Muscle layer of duodenum (tissue), 2 donors: ENCODE measurements at regions not wholly inside any gene's neighbourhood (a gene's known extent, or its start where the extent isn't known, plus 50 kb on each side); places are given as distances from the start of the nearest gene placed in this dataset.

Experiments used
- H3K27ac ChIP-seq: one replicate; pipeline ENCODE4 v1.7.0; 2013; ENCODE audit warnings: mild to moderate bottlenecking, low read length
- H3K27me3 ChIP-seq: one replicate; pipeline ENCODE4 v1.7.0; 2013; ENCODE audit warnings: low read depth, mild to moderate bottlenecking, control low read depth, low read length
- H3K36me3 ChIP-seq, 2 donors: one replicate each; pipeline ENCODE4 v1.7.0; 2013; ENCODE audit warnings: low read length in 2 of 2, control low read depth in 1 of 2, mild to moderate bottlenecking in 1 of 2; ENCODE audit not compliant: insufficient read depth in 2 of 2, control insufficient read depth in 1 of 2
- H3K4me1 ChIP-seq, 2 donors: one replicate each; pipeline ENCODE4 v1.7.0; 2013; ENCODE audit warnings: low read length in 2 of 2, mild to moderate bottlenecking in 2 of 2, control low read depth in 1 of 2, moderate library complexity in 1 of 2; ENCODE audit not compliant: insufficient read depth in 2 of 2, control insufficient read depth in 1 of 2
- H3K4me3 ChIP-seq, 2 donors: one replicate each; pipeline ENCODE4 v1.7.0; 2013; ENCODE audit warnings: low read length in 2 of 2, low read depth in 1 of 2, mild to moderate bottlenecking in 1 of 2
- H3K9me3 ChIP-seq, 2 donors: one replicate each; pipeline ENCODE4 v1.7.0; 2013; ENCODE audit warnings: low read length in 2 of 2, control low read depth in 1 of 2, mild to moderate bottlenecking in 1 of 2; ENCODE audit not compliant: control insufficient read depth in 1 of 2
- donor health status: healthy.

GRCh38 chr11:130689222-130689908, 226.9 kb downstream of the SNX19 start:
- Histone ChIP-seq H3K27ac (no peak overlapping the region), H3K27me3 (no peaks in the 10 kb centered on the region), H3K36me3 (no peaks in the 10 kb centered on the region), H3K9me3 (no peaks in the 10 kb centered on the region), H3K4me1 (no peaks in the 10 kb centered on the region), H3K4me3 (no peak overlapping the region)

GRCh38 chr11:130691581-130691980, 224.7 kb downstream of the SNX19 start:
- no peak overlapping the region for H3K4me3 ChIP-seq

GRCh38 chr11:130692220-130692619, 224.1 kb downstream of the SNX19 start:
- Histone ChIP-seq H3K36me3 (no peaks in the 10 kb centered on the region), H3K27ac (no peak overlapping the region), H3K9me3 (no peaks in the 10 kb centered on the region), H3K4me1 (no peaks in the 10 kb centered on the region), H3K27me3 (no peaks in the 10 kb centered on the region), H3K4me3 (no peak overlapping the region)

More at GRCh38 chr11:130691581-130691980, 224.7 kb downstream of the SNX19 start:
- no peaks in the 10 kb centered on the region for H3K9me3 ChIP-seq
- H3K27ac ChIP-seq: no peak overlapping the region
- no peaks in the 10 kb centered on the region for H3K36me3 ChIP-seq
- H3K27me3 ChIP-seq: no peaks in the 10 kb centered on the region
- no peaks in the 10 kb centered on the region for H3K4me1 ChIP-seq

- Histone ChIP-seq H3K27ac (no peak overlapping the region), H3K36me3 (no peaks in the 10 kb centered on the region), H3K9me3 (no peaks in the 10 kb centered on the region)
Measured at GRCh38 chr11:130693543-130693942, 222.7 kb downstream of the SNX19 start.

GRCh38 chr11:130694488-130695045, 221.7 kb downstream of the SNX19 start:
- H3K4me3 ChIP-seq: no peak overlapping the region

More at GRCh38 chr11:130693543-130693942, 222.7 kb downstream of the SNX19 start:
- no peaks in the 10 kb centered on the region for H3K27me3 ChIP-seq
- H3K4me3 ChIP-seq: no peak overlapping the region
- no peaks in the 10 kb centered on the region for H3K4me1 ChIP-seq

GRCh38 chr11:130698174-130698573, 218.1 kb downstream of the SNX19 start:
- no peak overlapping the region for H3K4me3 ChIP-seq
- no peak overlapping the region for H3K27ac ChIP-seq
- H3K27me3 ChIP-seq: no peaks in the 10 kb centered on the region
- H3K4me1 ChIP-seq: no peaks in the 10 kb centered on the region
- H3K36me3 ChIP-seq: no peaks in the 10 kb centered on the region
- H3K9me3 ChIP-seq: no peaks in the 10 kb centered on the region

More at GRCh38 chr11:130694488-130695045, 221.7 kb downstream of the SNX19 start:
- H3K27ac ChIP-seq: no peak overlapping the region
- no peaks in the 10 kb centered on the region for H3K27me3 ChIP-seq
- H3K4me1 ChIP-seq: no peaks in the 10 kb centered on the region
- H3K36me3 ChIP-seq: no peaks in the 10 kb centered on the region
- H3K9me3 ChIP-seq: no peaks in the 10 kb centered on the region

GRCh38 chr11:130699561-130699960, 216.7 kb downstream of the SNX19 start:
- Histone ChIP-seq H3K27me3 (no peaks in the 10 kb centered on the region), H3K9me3 (no peaks in the 10 kb centered on the region), H3K4me3 (no peak overlapping the region), H3K4me1 (no peaks in the 10 kb centered on the region), H3K27ac (no peak overlapping the region), H3K36me3 (no peaks in the 10 kb centered on the region)

- no peaks in the 10 kb centered on the region for H3K9me3 ChIP-seq
- no peaks in the 10 kb centered on the region for H3K27me3 ChIP-seq
- H3K4me1 ChIP-seq: no peaks in the 10 kb centered on the region
- H3K27ac ChIP-seq: no peak overlapping the region
- no peaks in the 10 kb centered on the region for H3K36me3 ChIP-seq
- no peak overlapping the region for H3K4me3 ChIP-seq
Measured at GRCh38 chr11:130700092-130700491, 216.2 kb downstream of the SNX19 start.

GRCh38 chr11:130703489-130704190, 212.6 kb downstream of the SNX19 start:
- Histone ChIP-seq H3K9me3 (no peaks in the 10 kb centered on the region), H3K27me3 (no peaks in the 10 kb centered on the region), H3K27ac (no peak overlapping the region), H3K4me1 (no peaks in the 10 kb centered on the region), H3K4me3 (no peak overlapping the region), H3K36me3 (no peaks in the 10 kb centered on the region)

GRCh38 chr11:130705670-130706421, 210.4 kb downstream of the SNX19 start:
- Histone ChIP-seq H3K27me3 (no peaks in the 10 kb centered on the region), H3K9me3 (no peaks in the 10 kb centered on the region), H3K27ac (no peak overlapping the region), H3K4me1 (no peaks in the 10 kb centered on the region), H3K4me3 (no peak overlapping the region), H3K36me3 (no peaks in the 10 kb centered on the region)

- no peak overlapping the region for H3K27ac ChIP-seq
- no peaks in the 10 kb centered on the region for H3K9me3 ChIP-seq
- no peaks in the 10 kb centered on the region for H3K4me1 ChIP-seq
- no peaks in the 10 kb centered on the region for H3K36me3 ChIP-seq
- H3K4me3 ChIP-seq: no peak overlapping the region
- no peaks in the 10 kb centered on the region for H3K27me3 ChIP-seq
Measured at GRCh38 chr11:130706572-130706971, 209.7 kb downstream of the SNX19 start.
